GM12875 (cell line): ENCODE measurements at regions not wholly inside any gene's neighbourhood (a gene's known extent, or its start where the extent isn't known, plus 50 kb on each side); places are given as distances from the start of the nearest gene placed in this dataset.
"Not testable (repeated sequence)": the region's sequence is repeated elsewhere in the genome, so short reads cannot be mapped to it uniquely, and the experiment has no call there.

Experiments used
- H3K4me3 ChIP-seq: one replicate; pipeline ENCODE4 v1.5.1; 2011; ENCODE audit warnings: low read depth, low read length, control low read depth
- TF ChIP-seq, protein P1 (sequence below): IDR thresholded peaks from 2 replicates; pipeline ENCODE4 v1.5.1; 2011; ENCODE audit warnings: low read depth, mild to moderate bottlenecking, control low read depth, inconsistent platforms, low read length, moderate library complexity, borderline replicate concordance; ENCODE audit not compliant: insufficient read depth

DNA sequence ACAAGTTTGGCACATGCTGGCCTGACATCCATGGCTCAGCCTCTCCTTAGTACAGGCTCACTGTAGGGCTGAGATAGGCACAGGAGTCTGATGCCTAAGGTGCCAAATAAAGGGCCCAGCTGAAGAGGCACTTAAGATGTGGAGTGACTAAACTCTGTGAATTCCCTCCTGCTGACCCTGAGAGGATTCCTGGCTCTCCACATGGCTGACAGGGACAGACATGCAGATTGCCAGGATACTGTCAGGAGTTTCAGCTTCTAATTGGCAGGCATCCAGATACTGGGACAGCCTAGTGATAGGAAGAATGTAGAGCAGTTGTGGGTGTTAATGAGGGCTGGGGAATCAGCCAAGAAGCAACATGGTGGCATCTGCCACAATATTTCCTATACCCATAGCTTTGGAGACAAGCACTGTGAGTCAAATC, 558.7 kb downstream of the INSC start:
- TF ChIP-seq, protein P1, sequence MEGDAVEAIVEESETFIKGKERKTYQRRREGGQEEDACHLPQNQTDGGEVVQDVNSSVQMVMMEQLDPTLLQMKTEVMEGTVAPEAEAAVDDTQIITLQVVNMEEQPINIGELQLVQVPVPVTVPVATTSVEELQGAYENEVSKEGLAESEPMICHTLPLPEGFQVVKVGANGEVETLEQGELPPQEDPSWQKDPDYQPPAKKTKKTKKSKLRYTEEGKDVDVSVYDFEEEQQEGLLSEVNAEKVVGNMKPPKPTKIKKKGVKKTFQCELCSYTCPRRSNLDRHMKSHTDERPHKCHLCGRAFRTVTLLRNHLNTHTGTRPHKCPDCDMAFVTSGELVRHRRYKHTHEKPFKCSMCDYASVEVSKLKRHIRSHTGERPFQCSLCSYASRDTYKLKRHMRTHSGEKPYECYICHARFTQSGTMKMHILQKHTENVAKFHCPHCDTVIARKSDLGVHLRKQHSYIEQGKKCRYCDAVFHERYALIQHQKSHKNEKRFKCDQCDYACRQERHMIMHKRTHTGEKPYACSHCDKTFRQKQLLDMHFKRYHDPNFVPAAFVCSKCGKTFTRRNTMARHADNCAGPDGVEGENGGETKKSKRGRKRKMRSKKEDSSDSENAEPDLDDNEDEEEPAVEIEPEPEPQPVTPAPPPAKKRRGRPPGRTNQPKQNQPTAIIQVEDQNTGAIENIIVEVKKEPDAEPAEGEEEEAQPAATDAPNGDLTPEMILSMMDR, result no peak
- no peak overlapping the region for H3K4me3 ChIP-seq

DNA sequence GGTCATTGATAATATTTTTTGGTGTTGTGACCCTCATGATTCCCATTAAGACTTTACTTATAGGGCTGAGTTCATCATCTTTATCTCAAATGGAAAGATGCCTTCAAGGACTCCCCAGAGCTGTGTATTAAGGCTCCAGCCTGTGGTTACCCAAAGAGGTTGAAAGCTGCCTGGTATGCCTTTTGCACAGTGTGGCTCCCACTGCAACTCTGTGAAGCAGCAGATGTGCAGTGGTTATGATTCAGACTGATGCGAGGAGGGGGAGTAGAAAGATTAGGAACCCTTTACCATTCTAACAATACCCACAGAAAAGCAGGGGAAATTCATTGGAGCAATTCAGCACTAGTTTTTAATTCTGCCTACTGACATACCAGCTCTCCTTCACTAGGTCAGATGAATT, 560.0 kb downstream of the INSC start:
- TF ChIP-seq, protein P1, result no peak
- no peak overlapping the region for H3K4me3 ChIP-seq

GRCh38 chr11:15675683-15676082, 561.0 kb downstream of the INSC start:
- TF ChIP-seq, protein P1, result no peak
- H3K4me3 ChIP-seq, result no peak overlapping the region

GRCh38 chr11:15677181-15677580, 562.5 kb downstream of the INSC start:
- no peak overlapping the region for H3K4me3 ChIP-seq
- TF ChIP-seq, protein P1, result no peak

GRCh38 chr11:15683528-15683927, 568.8 kb downstream of the INSC start:
- TF ChIP-seq, protein P1, result no peak

GRCh38 chr11:15685306-15685705, 570.6 kb downstream of the INSC start:
- TF ChIP-seq, protein P1, result no peak
- no peak overlapping the region for H3K4me3 ChIP-seq

More at GRCh38 chr11:15683528-15683927, 568.8 kb downstream of the INSC start:
- no peak overlapping the region for H3K4me3 ChIP-seq

- not testable (repeated sequence) for H3K4me3 ChIP-seq
Observed at GRCh38 chr11:15686259-15686658, 571.5 kb downstream of the INSC start.

DNA sequence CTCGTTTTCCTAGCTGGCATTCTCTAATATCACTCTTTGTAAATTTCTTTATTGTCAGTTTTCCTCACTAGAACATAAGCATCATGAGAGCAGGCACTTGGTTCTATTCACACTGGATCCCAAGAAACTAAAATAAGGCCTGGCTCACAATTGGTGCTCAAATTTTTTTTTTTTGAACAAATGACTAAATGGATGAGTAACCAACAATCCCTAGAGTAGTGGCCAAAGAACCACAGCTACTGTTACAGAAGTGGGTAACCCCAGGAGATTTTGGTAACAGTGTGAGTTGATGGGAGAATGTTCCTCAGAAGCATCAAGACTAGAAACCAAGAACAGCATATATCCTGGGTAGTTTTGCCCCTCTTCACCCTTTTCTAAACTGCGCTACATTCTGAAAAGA, 572.6 kb downstream of the INSC start:
- TF ChIP-seq, protein P1, result no peak
- no peak overlapping the region for H3K4me3 ChIP-seq
